DOHH2 (cell line): ENCODE measurements at regions not wholly inside any gene's neighbourhood (a gene's known extent, or its start where the extent isn't known, plus 50 kb on each side); places are given as distances from the start of the nearest gene placed in this dataset.

Experiments used
- EZH2phosphoT487 ChIP-seq: fragments of 200-600 bp; sonication (generic); IDR thresholded peaks from 2 replicates; pipeline ENCODE4 v1.6.1; 2017; ENCODE audit warnings: borderline replicate concordance, mild to moderate bottlenecking, antibody characterized with exemption, low read length, moderate library complexity, mixed read lengths
- TF ChIP-seq, protein P1 (sequence below): fragments of 200-600 bp; sonication (generic); IDR thresholded peaks from one replicate; pipeline ENCODE4 v1.5.1; 2014; ENCODE audit warnings: antibody characterized with exemption, mild to moderate bottlenecking, low read depth, low read length; ENCODE audit not compliant: poor library complexity, severe bottlenecking

GRCh38 chr12:47415054-47415453 is 290.8 kb downstream of the RPAP3 start:
- TF ChIP-seq, protein P1, sequence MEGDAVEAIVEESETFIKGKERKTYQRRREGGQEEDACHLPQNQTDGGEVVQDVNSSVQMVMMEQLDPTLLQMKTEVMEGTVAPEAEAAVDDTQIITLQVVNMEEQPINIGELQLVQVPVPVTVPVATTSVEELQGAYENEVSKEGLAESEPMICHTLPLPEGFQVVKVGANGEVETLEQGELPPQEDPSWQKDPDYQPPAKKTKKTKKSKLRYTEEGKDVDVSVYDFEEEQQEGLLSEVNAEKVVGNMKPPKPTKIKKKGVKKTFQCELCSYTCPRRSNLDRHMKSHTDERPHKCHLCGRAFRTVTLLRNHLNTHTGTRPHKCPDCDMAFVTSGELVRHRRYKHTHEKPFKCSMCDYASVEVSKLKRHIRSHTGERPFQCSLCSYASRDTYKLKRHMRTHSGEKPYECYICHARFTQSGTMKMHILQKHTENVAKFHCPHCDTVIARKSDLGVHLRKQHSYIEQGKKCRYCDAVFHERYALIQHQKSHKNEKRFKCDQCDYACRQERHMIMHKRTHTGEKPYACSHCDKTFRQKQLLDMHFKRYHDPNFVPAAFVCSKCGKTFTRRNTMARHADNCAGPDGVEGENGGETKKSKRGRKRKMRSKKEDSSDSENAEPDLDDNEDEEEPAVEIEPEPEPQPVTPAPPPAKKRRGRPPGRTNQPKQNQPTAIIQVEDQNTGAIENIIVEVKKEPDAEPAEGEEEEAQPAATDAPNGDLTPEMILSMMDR, result no peak
- TF ChIP-seq EZH2phosphoT487, result no peak
